GM18507 (cell line): ENCODE measurements at regions not wholly inside any gene's neighbourhood (a gene's known extent, or its start where the extent isn't known, plus 50 kb on each side); places are given as distances from the start of the nearest gene placed in this dataset.
"Not testable (repeated sequence)": the region's sequence is repeated elsewhere in the genome, so short reads cannot be mapped to it uniquely, and the experiment has no call there.

ENCODE experiments used
- DNase-seq: peaks from one replicate; pipeline ENCODE4 v3.0.0; 2011; ENCODE audit warnings: low read depth; ENCODE audit not compliant: insufficient read length; ENCODE audit errors: extremely low spot score
- FAIRE-seq: peaks from 2 replicates; lab custom pipeline; 2011; peaks lifted over from hg19 to GRCh38; lab: Jason Lieb, UNC

GRCh38 chr16:60367739-60368138 is 1633.6 kb upstream of the GOT2 start:
- DNase-seq (no peak), FAIRE-seq (no peak)

- DNase-seq: no peak
- FAIRE-seq: no peak
Observed at GRCh38 chr16:60363566-60363965, 1629.5 kb upstream of the GOT2 start.

DNA sequence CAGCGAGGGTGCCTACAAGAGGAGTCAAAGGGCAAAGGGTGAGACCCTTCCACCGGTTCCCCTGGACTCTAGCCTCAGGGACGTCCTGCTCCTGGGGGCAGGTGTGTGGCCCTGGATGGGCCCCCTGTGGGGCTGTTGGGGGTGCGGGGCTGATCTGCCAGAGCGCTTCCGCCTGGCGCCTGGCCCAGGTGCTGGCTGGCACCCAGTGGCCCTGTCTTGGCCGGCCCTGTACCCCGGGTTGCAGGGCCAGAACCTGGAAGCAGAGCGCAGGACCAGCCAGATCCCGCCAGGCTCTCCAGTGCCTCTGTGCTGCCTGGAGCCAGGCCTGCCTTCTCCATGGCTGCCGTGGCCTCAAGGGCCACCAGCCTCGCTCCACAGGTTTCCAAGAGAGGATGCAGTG is 1625.8 kb upstream of the GOT2 start:
- not testable (repeated sequence) for DNase-seq, FAIRE-seq

- not testable (repeated sequence) for FAIRE-seq
Observed at GRCh38 chr16:60359412-60359811, 1625.3 kb upstream of the GOT2 start.

GRCh38 chr16:60357876-60358522 is 1623.9 kb upstream of the GOT2 start:
- not testable (repeated sequence) for FAIRE-seq, DNase-seq

More at GRCh38 chr16:60359412-60359811, 1625.3 kb upstream of the GOT2 start:
- not testable (repeated sequence) for DNase-seq

DNA sequence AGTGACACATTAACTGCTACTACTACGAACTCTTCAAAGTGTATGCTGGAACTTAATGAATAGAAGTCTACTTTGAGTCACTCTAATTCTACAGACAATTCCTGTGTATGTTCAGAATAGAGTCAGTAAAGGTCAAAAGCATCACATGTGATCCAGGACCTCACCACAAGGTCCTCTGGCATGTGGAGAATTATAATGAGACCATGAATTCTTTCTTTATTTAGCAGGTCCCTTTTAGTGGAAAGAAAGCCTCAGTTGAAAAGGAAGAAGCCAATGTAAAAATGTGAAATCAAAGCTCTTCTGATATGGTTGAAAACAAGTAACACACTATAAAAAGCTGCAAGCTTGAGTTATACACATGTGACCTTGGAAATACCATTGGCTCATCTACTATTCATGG is 1612.1 kb upstream of the GOT2 start:
- DNase-seq: no peak
- FAIRE-seq: no peak

- DNase-seq: no peak
- no peak for FAIRE-seq
Observed at GRCh38 chr16:60337671-60338070, 1603.6 kb upstream of the GOT2 start.

- DNase-seq: no peak
- no peak for FAIRE-seq
Observed at GRCh38 chr16:60331168-60331567, 1597.1 kb upstream of the GOT2 start.

- no peak for FAIRE-seq
- no peak for DNase-seq
Observed at GRCh38 chr16:60329108-60329507, 1595.0 kb upstream of the GOT2 start.

DNA sequence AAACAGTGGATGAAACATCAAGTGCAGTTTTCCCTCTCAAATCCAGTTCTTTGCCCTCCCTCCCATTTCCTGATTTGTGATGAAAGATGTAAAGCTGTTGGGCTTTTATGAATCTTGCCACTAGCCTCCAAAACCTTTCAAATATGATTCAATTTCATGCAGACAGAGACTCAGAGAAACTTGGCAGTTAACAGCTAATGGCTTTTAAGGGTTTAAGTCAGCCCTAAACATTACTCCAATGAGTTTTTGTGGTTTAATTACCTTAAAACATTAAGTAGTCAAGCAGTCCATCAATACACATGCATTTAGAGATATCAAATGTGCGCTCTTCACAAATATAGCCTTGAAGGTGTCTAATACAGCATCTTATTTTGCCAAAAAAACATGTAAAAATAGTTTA is 1594.0 kb upstream of the GOT2 start:
- no peak for FAIRE-seq

DNA sequence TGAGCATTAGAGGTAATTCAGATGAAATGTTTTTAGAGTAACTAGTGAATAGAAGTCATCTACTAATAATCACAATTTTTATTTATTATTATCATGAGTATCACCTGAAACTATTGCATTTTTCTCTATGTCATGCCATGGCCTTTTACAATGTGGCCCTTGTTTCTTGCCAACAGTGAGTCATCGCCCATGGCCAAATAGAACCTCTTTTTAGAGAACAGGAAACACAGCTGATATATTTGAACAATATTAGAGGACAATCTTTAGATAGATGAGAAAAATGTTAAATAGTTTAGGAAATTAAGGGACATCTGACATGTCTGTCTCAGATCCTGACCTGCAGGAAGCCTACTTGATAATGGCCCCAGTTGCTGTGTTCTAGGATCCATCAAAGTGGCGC is 1584.4 kb upstream of the GOT2 start:
- FAIRE-seq: no peak
- no peak for DNase-seq

More for the DNA sequence above, 1594.0 kb upstream of the GOT2 start:
- DNase-seq: no peak

DNA sequence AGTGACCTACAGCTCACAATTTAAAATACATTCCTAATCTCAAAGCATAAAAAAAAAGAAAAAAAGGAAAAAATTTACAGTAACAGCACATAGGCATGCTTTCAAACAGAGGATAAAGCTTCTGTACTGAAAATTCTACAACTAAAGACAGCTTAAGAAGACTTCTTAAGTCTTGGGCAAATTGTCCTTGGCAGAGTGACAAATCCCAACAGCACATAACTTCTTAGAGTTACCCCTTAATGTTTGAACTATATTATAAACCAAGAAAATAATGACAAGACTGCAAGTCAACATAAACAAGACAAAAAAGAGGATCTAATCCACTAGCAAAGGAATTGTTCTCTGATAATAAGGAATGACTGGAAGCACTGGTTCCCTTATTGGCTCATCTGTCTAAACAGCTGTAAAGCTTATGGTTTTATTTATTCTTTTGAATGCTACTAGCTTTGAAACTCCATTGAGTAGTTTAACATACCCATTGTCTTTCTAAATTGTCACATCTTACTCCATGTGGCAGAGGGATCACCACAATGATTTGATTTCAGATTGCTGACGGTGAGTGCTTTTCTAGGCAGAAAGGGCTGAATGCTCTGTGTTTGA is 1576.8 kb upstream of the GOT2 start:
- FAIRE-seq (no peak), DNase-seq (no peak)

- no peak for DNase-seq
- no peak for FAIRE-seq
Observed at GRCh38 chr16:60304720-60305119, 1570.6 kb upstream of the GOT2 start.

- FAIRE-seq (no peak), DNase-seq (no peak)
Observed at GRCh38 chr16:60304066-60304465, 1570.0 kb upstream of the GOT2 start.

DNA sequence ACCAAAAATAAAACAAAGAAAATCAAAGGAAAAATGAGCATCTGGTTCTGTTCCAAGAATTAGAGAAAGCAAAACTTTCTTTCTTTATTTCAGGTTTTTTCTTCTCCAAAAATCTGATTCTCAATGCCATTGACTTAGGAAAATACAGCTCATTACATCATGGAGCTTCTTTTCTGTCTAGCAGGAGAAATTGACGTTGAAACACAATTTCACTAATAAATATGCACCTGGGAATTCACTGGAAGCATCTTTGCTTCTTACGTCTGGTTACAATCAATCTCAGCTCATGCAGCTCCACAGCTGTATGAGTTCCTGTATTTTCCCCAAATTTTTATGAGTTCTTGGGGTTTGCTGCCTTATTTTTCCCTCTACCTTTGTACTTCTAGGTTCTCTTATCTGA is 1568.6 kb upstream of the GOT2 start:
- DNase-seq (no peak), FAIRE-seq (no peak)

- FAIRE-seq (no peak), DNase-seq (no peak)
Observed at GRCh38 chr16:60302261-60302660, 1568.1 kb upstream of the GOT2 start.

GRCh38 chr16:60299241-60299776 is 1565.2 kb upstream of the GOT2 start:
- DNase-seq (no peak), FAIRE-seq (no peak)

DNA sequence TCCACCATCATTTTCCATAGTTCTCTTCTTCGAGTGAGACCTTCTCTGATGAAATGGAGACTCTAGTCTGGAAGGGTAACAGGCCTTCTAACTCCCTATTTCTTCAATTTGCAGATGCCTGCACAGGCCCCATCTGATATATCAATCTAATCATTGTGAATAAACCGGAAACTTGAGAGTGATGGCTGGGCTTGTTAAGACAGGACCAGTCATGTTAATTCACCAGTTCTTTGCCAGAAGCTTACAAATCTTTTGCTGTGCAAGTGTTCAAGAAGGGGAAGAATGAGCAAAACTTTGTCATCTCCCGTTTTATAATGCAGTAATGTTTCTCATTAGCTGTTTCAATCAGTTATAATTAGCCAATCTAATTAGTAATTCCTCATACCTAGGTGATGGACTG is 1561.3 kb upstream of the GOT2 start:
- FAIRE-seq (no peak), DNase-seq (no peak)

DNA sequence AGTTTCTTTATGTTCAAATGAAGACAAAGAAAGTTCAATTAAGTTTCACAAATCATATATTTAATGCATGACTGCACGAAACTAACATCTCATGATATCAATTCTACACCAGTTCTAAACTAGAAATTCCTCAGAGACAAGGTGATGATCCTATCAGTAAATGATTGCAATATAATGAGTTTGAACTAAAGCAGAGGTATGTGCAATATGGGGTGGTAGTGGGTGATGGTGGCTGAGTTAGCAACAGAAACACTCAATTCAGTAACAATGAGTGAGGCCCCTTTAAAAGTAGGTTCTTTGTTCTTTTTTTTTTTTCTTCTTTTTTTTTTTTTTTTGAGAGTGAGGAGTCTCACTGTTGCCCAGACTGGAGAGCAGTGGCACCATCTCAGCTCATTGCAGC is 1551.7 kb upstream of the GOT2 start:
- DNase-seq (no peak), FAIRE-seq (no peak)

GRCh38 chr16:60279061-60279665 is 1545.0 kb upstream of the GOT2 start:
- FAIRE-seq: no peak

More at GRCh38 chr16:60279061-60279665, 1545.0 kb upstream of the GOT2 start:
- DNase-seq: no peak
